HepG2 (cell line): ENCODE measurements at regions not wholly inside any gene's neighbourhood (a gene's known extent, or its start where the extent isn't known, plus 50 kb on each side); places are given as distances from the start of the nearest gene placed in this dataset.

ENCODE experiments used
- ATAC-seq: fragments of 200-7000 bp; cut with Tn5 transposase; 3 replicates; pipeline ENCODE4 v1.9.1; 2020; ENCODE audit warnings: mild to moderate bottlenecking, moderate library complexity
- BruUV-seq: library from RNA; stranded (reverse); fragments of 400-500 nt; replicated peaks from 2 replicates; lab custom pipeline; 2021; lab: Mats Ljungman, UMichigan
- CTCF ChIA-PET: fragments of 300-600 bp; formaldehyde crosslinking; extraction: SDS; loops from one replicate; lab custom pipeline; 2021; ENCODE audit warnings: low total read pairs, inconsistent platforms, low intra/inter-chr PET ratio; lab: Yijun Ruan, JAX
- POLR2A ChIA-PET: fragments of 350-600 bp; sonication (Branson Sonifier 250); formaldehyde crosslinking; loops from one replicate; lab custom pipeline; 2020; ENCODE audit warnings: antibody characterized with exemption, inconsistent platforms; lab: Yijun Ruan, JAX
- DNase-seq: peaks from one replicate; pipeline ENCODE4 v3.0.0-alpha.2; 2015; ENCODE audit warnings: low spot score
- FAIRE-seq: peaks from 3 replicates; lab custom pipeline; 2011; peaks lifted over from hg19 to GRCh38; lab: Jason Lieb, UNC
- H2AFZ ChIP-seq: one replicate; pipeline ENCODE4 v1.6.1; 2011; ENCODE audit warnings: low read length, inconsistent platforms
- H3K27ac ChIP-seq: fragments of 300-600 bp; 3 replicates; pipeline ENCODE4 v1.8.0; 2011; ENCODE audit warnings: mixed run types, mild to moderate bottlenecking, mixed read lengths, low read length, inconsistent platforms; ENCODE audit not compliant: insufficient read depth; ENCODE audit errors: extremely low read length
- H3K27me3 ChIP-seq, 2 experiments: fragments of 200-600 bp in 1 of 2; 2 replicates in 1 of 2; 3 replicates in 1 of 2; pipeline versions ENCODE4 v1.6.0 to v1.8.0; 2011; ENCODE audit warnings: low read length in 2 of 2, mild to moderate bottlenecking in 2 of 2, moderate library complexity in 2 of 2, inconsistent platforms in 1 of 2; ENCODE audit not compliant: insufficient read depth in 2 of 2, control insufficient read depth in 1 of 2
- H3K36me3 ChIP-seq, 2 experiments: fragments of 200-600 bp in 1 of 2; replicated peaks in 1 of 2; 2 replicates in 1 of 2; 3 replicates in 1 of 2; pipeline versions ENCODE4 v1.5.1 to v1.8.0; 2011; ENCODE audit warnings: low read length in 2 of 2, inconsistent platforms in 1 of 2; ENCODE audit not compliant: insufficient read depth in 2 of 2, control insufficient read depth in 1 of 2
- H3K4me1 ChIP-seq: 2 replicates; pipeline ENCODE4 v1.5.1; 2012; ENCODE audit warnings: low read length, inconsistent platforms; ENCODE audit not compliant: insufficient read depth
- H3K4me2 ChIP-seq: 2 replicates; pipeline ENCODE4 v1.6.0; 2011; ENCODE audit warnings: low read depth, low read length, inconsistent platforms
- H3K4me3 ChIP-seq, 3 experiments: fragments of 200-600 bp in 1 of 3; sonication (generic), shearing (Covaris generic) in 1 of 3; replicated peaks in 1 of 3; 2 replicates each; pipeline ENCODE4 v1.5.1; 2011 to 2016; ENCODE audit warnings: low read length in 3 of 3, inconsistent platforms in 2 of 3, low read depth in 2 of 3, mild to moderate bottlenecking in 2 of 3, control low read depth in 1 of 3, mixed read lengths in 1 of 3; ENCODE audit not compliant: insufficient read depth in 1 of 3
- H3K79me2 ChIP-seq: one replicate; pipeline ENCODE4 v1.6.1; 2011; ENCODE audit warnings: low read length, inconsistent platforms; ENCODE audit not compliant: insufficient read depth
- H3K9ac ChIP-seq: 2 replicates; pipeline ENCODE4 v1.6.0; 2011; ENCODE audit warnings: mild to moderate bottlenecking, low read depth, low read length, inconsistent platforms; ENCODE audit not compliant: insufficient read depth
- H3K9me3 ChIP-seq: 2 replicates; pipeline ENCODE4 v1.5.1; 2012; ENCODE audit warnings: mild to moderate bottlenecking, low read length
- H4K20me1 ChIP-seq: 2 replicates; pipeline ENCODE4 v1.6.0; 2011; ENCODE audit warnings: inconsistent platforms, mild to moderate bottlenecking, low read length, moderate library complexity; ENCODE audit not compliant: insufficient read depth
- ATM ChIP-seq: fragments of 450-650 bp; IDR thresholded peaks from 2 replicates; pipeline ENCODE4 v1.7.1; 2017; ENCODE audit warnings: mild to moderate bottlenecking, borderline replicate concordance
- DMTF1 ChIP-seq: sonication (generic); formaldehyde crosslinking; IDR thresholded peaks from 2 replicates; pipeline ENCODE4 v1.4.0; 2020; ENCODE audit warnings: mild to moderate bottlenecking, missing genetic modification reagents
- KLF11 ChIP-seq: IDR thresholded peaks from 2 replicates; pipeline ENCODE4 v1.6.1; 2016; ENCODE audit warnings: missing compliant biosample characterization
- NR2F6 ChIP-seq, 2 experiments: IDR thresholded peaks; 2 replicates each; pipeline ENCODE4 v1.6.1; 2016; ENCODE audit warnings: antibody characterized with exemption in 1 of 2, mild to moderate bottlenecking in 1 of 2
- RFX5 ChIP-seq: IDR thresholded peaks from 2 replicates; pipeline ENCODE4 v1.6.1; 2011; ENCODE audit warnings: low read depth, low read length, improper control_type of control experiment
- ZFX ChIP-seq: sonication (generic); formaldehyde crosslinking; IDR thresholded peaks from 2 replicates; pipeline ENCODE4 v1.4.0; 2020; ENCODE audit warnings: mild to moderate bottlenecking, low read depth, missing genetic modification reagents, moderate library complexity
- ZSCAN30 ChIP-seq: sonication (generic); formaldehyde crosslinking; IDR thresholded peaks from 2 replicates; pipeline ENCODE4 v1.5.0; 2020; ENCODE audit warnings: mild to moderate bottlenecking, missing genetic modification reagents
- in situ Hi-C: cut with HindIII; loops from 2 replicates; pipeline ENCODE4 v1.10.0; 2017; ENCODE audit warnings: low pct_unique_long_range_greater_than_20kb; ENCODE audit not compliant: extremely low pct_ligation_motif_present
- intact Hi-C: fragments of 100-400 bp; cut with micrococcal nuclease; formaldehyde crosslinking; loops from one replicate; pipeline ENCODE4 v1.10.0; 2022; ENCODE audit not compliant: unreplicated experiment
- TF ChIP-seq, protein P1 (sequence below): sonication (generic); formaldehyde crosslinking; IDR thresholded peaks from 2 replicates; pipeline ENCODE4 v1.5.1; 2020; ENCODE audit warnings: mild to moderate bottlenecking, missing genetic modification reagents, moderate library complexity
- TF ChIP-seq, protein P2 (sequence below): fragments of 450-650 bp; IDR thresholded peaks from 2 replicates; pipeline ENCODE4 v1.6.1; 2017; ENCODE audit warnings: mild to moderate bottlenecking
- TF ChIP-seq, protein P3 (sequence below): sonication (generic); formaldehyde crosslinking; IDR thresholded peaks from 2 replicates; pipeline ENCODE4 v1.4.0; 2020; ENCODE audit warnings: missing genetic modification reagents, borderline replicate concordance
- TF ChIP-seq, protein P4 (sequence below): sonication (generic); formaldehyde crosslinking; IDR thresholded peaks from 2 replicates; pipeline ENCODE4 v1.5.1; 2020; ENCODE audit warnings: missing genetic modification reagents, mild to moderate bottlenecking, borderline replicate concordance

GRCh38 chr5:54366707-54367106 is 56.3 kb upstream of the ARL15 start (continued):
- TF ChIP-seq, protein P1, sequence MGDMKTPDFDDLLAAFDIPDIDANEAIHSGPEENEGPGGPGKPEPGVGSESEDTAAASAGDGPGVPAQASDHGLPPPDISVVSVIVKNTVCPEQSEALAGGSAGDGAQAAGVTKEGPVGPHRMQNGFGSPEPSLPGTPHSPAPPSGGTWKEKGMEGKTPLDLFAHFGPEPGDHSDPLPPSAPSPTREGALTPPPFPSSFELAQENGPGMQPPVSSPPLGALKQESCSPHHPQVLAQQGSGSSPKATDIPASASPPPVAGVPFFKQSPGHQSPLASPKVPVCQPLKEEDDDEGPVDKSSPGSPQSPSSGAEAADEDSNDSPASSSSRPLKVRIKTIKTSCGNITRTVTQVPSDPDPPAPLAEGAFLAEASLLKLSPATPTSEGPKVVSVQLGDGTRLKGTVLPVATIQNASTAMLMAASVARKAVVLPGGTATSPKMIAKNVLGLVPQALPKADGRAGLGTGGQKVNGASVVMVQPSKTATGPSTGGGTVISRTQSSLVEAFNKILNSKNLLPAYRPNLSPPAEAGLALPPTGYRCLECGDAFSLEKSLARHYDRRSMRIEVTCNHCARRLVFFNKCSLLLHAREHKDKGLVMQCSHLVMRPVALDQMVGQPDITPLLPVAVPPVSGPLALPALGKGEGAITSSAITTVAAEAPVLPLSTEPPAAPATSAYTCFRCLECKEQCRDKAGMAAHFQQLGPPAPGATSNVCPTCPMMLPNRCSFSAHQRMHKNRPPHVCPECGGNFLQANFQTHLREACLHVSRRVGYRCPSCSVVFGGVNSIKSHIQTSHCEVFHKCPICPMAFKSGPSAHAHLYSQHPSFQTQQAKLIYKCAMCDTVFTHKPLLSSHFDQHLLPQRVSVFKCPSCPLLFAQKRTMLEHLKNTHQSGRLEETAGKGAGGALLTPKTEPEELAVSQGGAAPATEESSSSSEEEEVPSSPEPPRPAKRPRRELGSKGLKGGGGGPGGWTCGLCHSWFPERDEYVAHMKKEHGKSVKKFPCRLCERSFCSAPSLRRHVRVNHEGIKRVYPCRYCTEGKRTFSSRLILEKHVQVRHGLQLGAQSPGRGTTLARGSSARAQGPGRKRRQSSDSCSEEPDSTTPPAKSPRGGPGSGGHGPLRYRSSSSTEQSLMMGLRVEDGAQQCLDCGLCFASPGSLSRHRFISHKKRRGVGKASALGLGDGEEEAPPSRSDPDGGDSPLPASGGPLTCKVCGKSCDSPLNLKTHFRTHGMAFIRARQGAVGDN: no peak
- TF ChIP-seq, protein P2, sequence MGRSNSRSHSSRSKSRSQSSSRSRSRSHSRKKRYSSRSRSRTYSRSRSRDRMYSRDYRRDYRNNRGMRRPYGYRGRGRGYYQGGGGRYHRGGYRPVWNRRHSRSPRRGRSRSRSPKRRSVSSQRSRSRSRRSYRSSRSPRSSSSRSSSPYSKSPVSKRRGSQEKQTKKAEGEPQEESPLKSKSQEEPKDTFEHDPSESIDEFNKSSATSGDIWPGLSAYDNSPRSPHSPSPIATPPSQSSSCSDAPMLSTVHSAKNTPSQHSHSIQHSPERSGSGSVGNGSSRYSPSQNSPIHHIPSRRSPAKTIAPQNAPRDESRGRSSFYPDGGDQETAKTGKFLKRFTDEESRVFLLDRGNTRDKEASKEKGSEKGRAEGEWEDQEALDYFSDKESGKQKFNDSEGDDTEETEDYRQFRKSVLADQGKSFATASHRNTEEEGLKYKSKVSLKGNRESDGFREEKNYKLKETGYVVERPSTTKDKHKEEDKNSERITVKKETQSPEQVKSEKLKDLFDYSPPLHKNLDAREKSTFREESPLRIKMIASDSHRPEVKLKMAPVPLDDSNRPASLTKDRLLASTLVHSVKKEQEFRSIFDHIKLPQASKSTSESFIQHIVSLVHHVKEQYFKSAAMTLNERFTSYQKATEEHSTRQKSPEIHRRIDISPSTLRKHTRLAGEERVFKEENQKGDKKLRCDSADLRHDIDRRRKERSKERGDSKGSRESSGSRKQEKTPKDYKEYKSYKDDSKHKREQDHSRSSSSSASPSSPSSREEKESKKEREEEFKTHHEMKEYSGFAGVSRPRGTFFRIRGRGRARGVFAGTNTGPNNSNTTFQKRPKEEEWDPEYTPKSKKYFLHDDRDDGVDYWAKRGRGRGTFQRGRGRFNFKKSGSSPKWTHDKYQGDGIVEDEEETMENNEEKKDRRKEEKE: no peak

DNA sequence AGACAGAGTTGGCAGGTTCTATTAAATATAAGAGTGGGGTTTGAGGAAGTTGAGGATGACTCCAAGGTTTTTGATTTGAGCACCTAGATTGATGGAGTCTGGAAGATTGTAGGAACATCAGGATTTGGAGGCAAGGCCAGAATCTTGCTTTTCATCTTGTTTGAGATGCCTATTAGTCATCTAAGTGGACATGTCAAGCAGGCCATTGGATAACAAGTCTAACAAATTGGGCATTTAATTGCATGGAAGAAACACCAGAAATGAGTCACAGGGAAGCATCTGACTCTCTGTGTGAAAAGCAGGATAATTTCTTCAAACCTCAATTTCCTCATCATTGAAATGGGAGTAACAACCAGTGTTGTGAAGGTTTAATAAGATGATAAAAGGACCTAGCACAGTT is 53.3 kb upstream of the ARL15 start:
- in situ Hi-C loops: no loop called here
- no peaks in the 10 kb centered on the region for H3K9me3 ChIP-seq
- H4K20me1 ChIP-seq: no peaks in the 10 kb centered on the region
- no peak overlapping the region for H3K27ac ChIP-seq
- H3K9ac ChIP-seq: no peak overlapping the region
- H3K4me2 ChIP-seq: no peak overlapping the region
- no peaks in the 10 kb centered on the region; a peak in 1 of 5 replicates for H3K27me3 ChIP-seq
- ChIA-PET POLR2A (no interaction called here), CTCF (no interaction called here)
- BruUV-seq: no TSS peak
- DNase-seq (no peak), FAIRE-seq (no peak), ATAC-seq (no peak)
- no peaks in the 10 kb centered on the region for H3K79me2 ChIP-seq
- H3K36me3 ChIP-seq: no peaks in the 10 kb centered on the region
- peaks cover 11% of the 10 kb centered on the region for H3K4me1 ChIP-seq
- intact Hi-C loops: no loop called here
- H2AFZ ChIP-seq: no peak overlapping the region
- no peak overlapping the region for H3K4me3 ChIP-seq
- TF ChIP-seq ZSCAN30 (CRISPR knock-in tag) (no peak), ZFX (CRISPR knock-in tag) (no peak), RFX5 (no peak), ATM (no peak), KLF11 (CRISPR knock-in tag) (no peak), NR2F6 (IDR thresholded peaks at IDR 0.05) (no peak), NR2F6 (CRISPR knock-in tag; IDR thresholded peaks at IDR 0.05) (no peak), DMTF1 (no peak)
- TF ChIP-seq, protein P3, sequence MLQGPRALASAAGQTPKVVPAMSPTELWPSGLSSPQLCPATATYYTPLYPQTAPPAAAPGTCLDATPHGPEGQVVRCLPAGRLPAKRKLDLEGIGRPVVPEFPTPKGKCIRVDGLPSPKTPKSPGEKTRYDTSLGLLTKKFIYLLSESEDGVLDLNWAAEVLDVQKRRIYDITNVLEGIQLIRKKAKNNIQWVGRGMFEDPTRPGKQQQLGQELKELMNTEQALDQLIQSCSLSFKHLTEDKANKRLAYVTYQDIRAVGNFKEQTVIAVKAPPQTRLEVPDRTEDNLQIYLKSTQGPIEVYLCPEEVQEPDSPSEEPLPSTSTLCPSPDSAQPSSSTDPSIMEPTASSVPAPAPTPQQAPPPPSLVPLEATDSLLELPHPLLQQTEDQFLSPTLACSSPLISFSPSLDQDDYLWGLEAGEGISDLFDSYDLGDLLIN (CRISPR knock-in tag): no peak
- TF ChIP-seq, protein P4, sequence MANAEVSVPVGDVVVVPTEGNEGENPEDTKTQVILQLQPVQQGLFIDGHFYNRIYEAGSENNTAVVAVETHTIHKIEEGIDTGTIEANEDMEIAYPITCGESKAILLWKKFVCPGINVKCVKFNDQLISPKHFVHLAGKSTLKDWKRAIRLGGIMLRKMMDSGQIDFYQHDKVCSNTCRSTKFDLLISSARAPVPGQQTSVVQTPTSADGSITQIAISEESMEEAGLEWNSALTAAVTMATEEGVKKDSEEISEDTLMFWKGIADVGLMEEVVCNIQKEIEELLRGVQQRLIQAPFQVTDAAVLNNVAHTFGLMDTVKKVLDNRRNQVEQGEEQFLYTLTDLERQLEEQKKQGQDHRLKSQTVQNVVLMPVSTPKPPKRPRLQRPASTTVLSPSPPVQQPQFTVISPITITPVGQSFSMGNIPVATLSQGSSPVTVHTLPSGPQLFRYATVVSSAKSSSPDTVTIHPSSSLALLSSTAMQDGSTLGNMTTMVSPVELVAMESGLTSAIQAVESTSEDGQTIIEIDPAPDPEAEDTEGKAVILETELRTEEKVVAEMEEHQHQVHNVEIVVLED (CRISPR knock-in tag): no peak
